ENCODE measurements at regions not wholly inside any gene's neighbourhood (a gene's known extent, or its start where the extent isn't known, plus 50 kb on each side); places are given as distances from the start of the nearest gene placed in this dataset.

DNA sequence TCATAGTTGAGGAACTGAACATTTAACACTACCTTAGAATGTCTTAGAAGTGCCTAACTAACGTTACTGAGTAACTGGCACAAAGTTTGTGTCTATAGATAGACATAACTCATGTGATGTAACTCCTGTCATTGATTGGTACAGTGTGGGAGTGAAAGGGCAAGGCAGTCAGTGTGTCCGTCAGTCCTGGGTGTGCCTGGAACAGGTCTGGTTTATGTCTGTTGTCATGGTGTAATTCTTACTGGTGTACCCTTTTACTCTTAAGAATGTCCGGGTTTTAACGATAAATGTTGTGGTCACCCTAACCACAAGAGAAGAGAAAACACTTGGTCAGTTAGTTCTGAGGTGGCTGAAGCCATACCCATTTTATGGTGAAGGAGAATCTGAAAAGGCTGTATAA lies 93.1 kb upstream of the ESX1 start:
- no peak for ATAC-seq
- ChIA-PET POLR2A (no interaction called here), CTCF (no interaction called here)
- no peak for DNase-seq (ENCODE audit: low spot score)
- Mint-ChIP-seq H3K36me3 (no peaks in the 10 kb centered on the region), H3K4me1 (peaks cover 8% of the 10 kb centered on the region; the same call in 1 of the 2 replicates), H3K4me3 (no peak overlapping the region), H3K27ac (no peak overlapping the region), H3K27me3 (ENCODE audit: low read depth) (no peaks in the 10 kb centered on the region), H3K9me3 (no peaks in the 10 kb centered on the region)
- TF ChIP-seq RORB (CRISPR knock-in tag; IDR thresholded peaks at IDR 0.05) (no peak), SP1 (CRISPR knock-in tag; conservative IDR thresholded peaks at IDR 0.05) (no peak), TP53 (CRISPR knock-in tag; IDR thresholded peaks at IDR 0.05) (no peak), IRF2 (CRISPR knock-in tag; IDR thresholded peaks at IDR 0.05; ENCODE audit: borderline replicate concordance, low read depth) (no peak), FOXP1 (CRISPR knock-in tag; IDR thresholded peaks at IDR 0.05; ENCODE audit: borderline replicate concordance) (no peak), CREB1 (CRISPR knock-in tag; IDR thresholded peaks at IDR 0.05) (no peak), OVOL2 (CRISPR knock-in tag; IDR thresholded peaks at IDR 0.05; ENCODE audit: borderline replicate concordance) (no peak), GTF2I (CRISPR knock-in tag; conservative IDR thresholded peaks at IDR 0.05) (no peak), ELF4 (CRISPR knock-in tag; IDR thresholded peaks at IDR 0.05; ENCODE audit: low read depth) (no peak), PRRX2 (CRISPR knock-in tag; IDR thresholded peaks at IDR 0.05) (no peak), NR2C2 (CRISPR knock-in tag; IDR thresholded peaks at IDR 0.05) (no peak), NR3C1 (CRISPR knock-in tag; conservative IDR thresholded peaks at IDR 0.05; ENCODE audit: low read depth) (no peak)
- TF ChIP-seq, protein P1, sequence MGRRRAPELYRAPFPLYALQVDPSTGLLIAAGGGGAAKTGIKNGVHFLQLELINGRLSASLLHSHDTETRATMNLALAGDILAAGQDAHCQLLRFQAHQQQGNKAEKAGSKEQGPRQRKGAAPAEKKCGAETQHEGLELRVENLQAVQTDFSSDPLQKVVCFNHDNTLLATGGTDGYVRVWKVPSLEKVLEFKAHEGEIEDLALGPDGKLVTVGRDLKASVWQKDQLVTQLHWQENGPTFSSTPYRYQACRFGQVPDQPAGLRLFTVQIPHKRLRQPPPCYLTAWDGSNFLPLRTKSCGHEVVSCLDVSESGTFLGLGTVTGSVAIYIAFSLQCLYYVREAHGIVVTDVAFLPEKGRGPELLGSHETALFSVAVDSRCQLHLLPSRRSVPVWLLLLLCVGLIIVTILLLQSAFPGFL (CRISPR knock-in tag; IDR thresholded peaks at IDR 0.05; ENCODE audit: borderline replicate concordance), result no peak
- TF ChIP-seq, protein P2, sequence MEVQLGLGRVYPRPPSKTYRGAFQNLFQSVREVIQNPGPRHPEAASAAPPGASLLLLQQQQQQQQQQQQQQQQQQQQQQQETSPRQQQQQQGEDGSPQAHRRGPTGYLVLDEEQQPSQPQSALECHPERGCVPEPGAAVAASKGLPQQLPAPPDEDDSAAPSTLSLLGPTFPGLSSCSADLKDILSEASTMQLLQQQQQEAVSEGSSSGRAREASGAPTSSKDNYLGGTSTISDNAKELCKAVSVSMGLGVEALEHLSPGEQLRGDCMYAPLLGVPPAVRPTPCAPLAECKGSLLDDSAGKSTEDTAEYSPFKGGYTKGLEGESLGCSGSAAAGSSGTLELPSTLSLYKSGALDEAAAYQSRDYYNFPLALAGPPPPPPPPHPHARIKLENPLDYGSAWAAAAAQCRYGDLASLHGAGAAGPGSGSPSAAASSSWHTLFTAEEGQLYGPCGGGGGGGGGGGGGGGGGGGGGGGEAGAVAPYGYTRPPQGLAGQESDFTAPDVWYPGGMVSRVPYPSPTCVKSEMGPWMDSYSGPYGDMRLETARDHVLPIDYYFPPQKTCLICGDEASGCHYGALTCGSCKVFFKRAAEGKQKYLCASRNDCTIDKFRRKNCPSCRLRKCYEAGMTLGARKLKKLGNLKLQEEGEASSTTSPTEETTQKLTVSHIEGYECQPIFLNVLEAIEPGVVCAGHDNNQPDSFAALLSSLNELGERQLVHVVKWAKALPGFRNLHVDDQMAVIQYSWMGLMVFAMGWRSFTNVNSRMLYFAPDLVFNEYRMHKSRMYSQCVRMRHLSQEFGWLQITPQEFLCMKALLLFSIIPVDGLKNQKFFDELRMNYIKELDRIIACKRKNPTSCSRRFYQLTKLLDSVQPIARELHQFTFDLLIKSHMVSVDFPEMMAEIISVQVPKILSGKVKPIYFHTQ (CRISPR knock-in tag; IDR thresholded peaks at IDR 0.05), result no peak
- TF ChIP-seq, protein P3, sequence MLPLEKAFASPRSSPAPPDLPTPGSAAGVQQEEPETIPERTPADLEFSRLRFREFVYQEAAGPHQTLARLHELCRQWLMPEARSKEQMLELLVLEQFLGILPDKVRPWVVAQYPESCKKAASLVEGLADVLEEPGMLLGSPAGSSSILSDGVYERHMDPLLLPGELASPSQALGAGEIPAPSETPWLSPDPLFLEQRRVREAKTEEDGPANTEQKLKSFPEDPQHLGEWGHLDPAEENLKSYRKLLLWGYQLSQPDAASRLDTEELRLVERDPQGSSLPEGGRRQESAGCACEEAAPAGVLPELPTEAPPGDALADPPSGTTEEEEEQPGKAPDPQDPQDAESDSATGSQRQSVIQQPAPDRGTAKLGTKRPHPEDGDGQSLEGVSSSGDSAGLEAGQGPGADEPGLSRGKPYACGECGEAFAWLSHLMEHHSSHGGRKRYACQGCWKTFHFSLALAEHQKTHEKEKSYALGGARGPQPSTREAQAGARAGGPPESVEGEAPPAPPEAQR (CRISPR knock-in tag; IDR thresholded peaks at IDR 0.05), result no peak
- TF ChIP-seq, protein P4, sequence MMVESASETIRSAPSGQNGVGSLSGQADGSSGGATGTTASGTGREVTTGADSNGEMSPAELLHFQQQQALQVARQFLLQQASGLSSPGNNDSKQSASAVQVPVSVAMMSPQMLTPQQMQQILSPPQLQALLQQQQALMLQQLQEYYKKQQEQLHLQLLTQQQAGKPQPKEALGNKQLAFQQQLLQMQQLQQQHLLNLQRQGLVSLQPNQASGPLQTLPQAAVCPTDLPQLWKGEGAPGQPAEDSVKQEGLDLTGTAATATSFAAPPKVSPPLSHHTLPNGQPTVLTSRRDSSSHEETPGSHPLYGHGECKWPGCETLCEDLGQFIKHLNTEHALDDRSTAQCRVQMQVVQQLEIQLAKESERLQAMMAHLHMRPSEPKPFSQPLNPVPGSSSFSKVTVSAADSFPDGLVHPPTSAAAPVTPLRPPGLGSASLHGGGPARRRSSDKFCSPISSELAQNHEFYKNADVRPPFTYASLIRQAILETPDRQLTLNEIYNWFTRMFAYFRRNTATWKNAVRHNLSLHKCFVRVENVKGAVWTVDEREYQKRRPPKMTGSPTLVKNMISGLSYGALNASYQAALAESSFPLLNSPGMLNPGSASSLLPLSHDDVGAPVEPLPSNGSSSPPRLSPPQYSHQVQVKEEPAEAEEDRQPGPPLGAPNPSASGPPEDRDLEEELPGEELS (CRISPR knock-in tag; IDR thresholded peaks at IDR 0.05), result no peak
- TF ChIP-seq, protein P5, sequence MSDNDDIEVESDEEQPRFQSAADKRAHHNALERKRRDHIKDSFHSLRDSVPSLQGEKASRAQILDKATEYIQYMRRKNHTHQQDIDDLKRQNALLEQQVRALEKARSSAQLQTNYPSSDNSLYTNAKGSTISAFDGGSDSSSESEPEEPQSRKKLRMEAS (CRISPR knock-in tag; IDR thresholded peaks at IDR 0.05), result no peak
- TF ChIP-seq, protein P6, sequence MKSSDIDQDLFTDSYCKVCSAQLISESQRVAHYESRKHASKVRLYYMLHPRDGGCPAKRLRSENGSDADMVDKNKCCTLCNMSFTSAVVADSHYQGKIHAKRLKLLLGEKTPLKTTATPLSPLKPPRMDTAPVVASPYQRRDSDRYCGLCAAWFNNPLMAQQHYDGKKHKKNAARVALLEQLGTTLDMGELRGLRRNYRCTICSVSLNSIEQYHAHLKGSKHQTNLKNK (CRISPR knock-in tag; IDR thresholded peaks at IDR 0.05), result no peak
- TF ChIP-seq, protein P7, sequence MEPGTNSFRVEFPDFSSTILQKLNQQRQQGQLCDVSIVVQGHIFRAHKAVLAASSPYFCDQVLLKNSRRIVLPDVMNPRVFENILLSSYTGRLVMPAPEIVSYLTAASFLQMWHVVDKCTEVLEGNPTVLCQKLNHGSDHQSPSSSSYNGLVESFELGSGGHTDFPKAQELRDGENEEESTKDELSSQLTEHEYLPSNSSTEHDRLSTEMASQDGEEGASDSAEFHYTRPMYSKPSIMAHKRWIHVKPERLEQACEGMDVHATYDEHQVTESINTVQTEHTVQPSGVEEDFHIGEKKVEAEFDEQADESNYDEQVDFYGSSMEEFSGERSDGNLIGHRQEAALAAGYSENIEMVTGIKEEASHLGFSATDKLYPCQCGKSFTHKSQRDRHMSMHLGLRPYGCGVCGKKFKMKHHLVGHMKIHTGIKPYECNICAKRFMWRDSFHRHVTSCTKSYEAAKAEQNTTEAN (CRISPR knock-in tag; IDR thresholded peaks at IDR 0.05), result no peak
